ENCODE measurements at regions not wholly inside any gene's neighbourhood (a gene's known extent, or its start where the extent isn't known, plus 50 kb on each side); places are given as distances from the start of the nearest gene placed in this dataset.
"Not testable (repeated sequence)": the region's sequence is repeated elsewhere in the genome, so short reads cannot be mapped to it uniquely, and the experiment has no call there.

DNA sequence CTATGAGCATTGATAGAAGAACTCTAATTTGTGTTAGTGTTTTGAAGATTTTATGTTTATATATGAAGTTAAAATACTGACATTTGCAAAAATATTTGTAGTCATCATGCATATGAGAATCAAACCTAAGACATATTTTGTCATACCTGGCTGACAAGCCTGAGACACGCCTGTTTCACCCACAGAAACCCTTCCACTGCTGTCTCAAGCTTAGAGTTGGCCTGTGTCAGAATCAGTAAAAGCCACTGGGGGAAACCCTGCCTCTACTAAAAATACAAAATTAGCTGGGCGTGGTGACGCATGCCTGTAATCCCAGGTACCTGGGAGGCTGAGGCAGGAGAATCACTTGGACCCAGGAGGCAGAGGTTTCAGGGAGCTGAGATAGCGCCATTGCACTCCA lies 218.0 kb upstream of the C1QTNF3 start:
- H3K4me1 Mint-ChIP-seq; DNase-seq; H3K27ac Mint-ChIP-seq; CTCF ChIA-PET; H3K36me3 Mint-ChIP-seq (ENCODE audit: low read depth); H3K4me3 Mint-ChIP-seq; H3K27me3 Mint-ChIP-seq; H3K9me3 Mint-ChIP-seq; POLR2A ChIA-PET: not testable (repeated sequence)

DNA sequence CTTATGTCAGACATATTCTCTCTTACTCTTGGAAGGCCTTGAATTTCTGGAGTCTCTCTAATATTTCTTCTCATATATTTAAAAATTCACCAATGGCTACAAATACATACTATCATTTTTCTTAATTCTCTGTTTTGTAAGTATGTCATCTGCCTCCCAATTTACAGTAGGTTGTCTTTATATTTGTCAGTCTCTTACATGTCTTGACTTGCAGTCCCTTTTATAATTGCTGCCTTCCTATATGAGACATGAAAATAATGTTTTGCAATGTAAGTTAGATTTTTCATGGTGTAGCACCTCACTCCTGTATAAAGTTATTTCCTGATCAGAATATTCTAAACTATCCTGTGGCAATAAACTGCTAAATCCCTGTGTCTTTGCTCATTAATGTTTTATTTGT lies 223.1 kb upstream of the C1QTNF3 start:
- H3K9me3 Mint-ChIP-seq; DNase-seq; H3K4me1 Mint-ChIP-seq; H3K36me3 Mint-ChIP-seq (ENCODE audit: low read depth); H3K27ac Mint-ChIP-seq; POLR2A ChIA-PET; H3K27me3 Mint-ChIP-seq; H3K4me3 Mint-ChIP-seq; CTCF ChIA-PET: not testable (repeated sequence)

DNA sequence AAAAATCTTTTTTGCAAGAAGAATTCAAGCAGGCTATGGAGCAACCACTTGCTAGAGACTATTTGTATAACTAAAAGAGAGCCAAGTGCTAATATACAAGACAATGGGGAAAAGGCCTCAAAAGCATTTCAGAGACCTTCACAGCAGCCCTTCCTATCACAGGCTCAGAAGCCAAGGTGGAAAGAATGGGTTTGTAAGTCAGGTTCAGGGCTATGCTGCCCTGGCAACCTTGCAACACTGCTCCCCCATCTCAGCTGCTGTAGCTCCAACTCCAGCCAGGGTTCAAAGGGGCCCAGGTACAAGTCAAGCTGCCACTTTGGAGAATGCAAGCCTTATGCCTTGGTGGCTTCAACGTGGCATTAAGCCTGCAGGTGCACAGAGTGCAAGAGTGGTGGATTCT lies 253.7 kb upstream of the C1QTNF3 start:
- DNase-seq; CTCF ChIA-PET; H3K9me3 Mint-ChIP-seq; H3K4me1 Mint-ChIP-seq; H3K27ac Mint-ChIP-seq; POLR2A ChIA-PET; H3K27me3 Mint-ChIP-seq; H3K4me3 Mint-ChIP-seq; H3K36me3 Mint-ChIP-seq (ENCODE audit: low read depth): not testable (repeated sequence)

GRCh38 chr5:34329201-34329600 lies 286.2 kb upstream of the C1QTNF3 start:
- H3K27ac Mint-ChIP-seq; DNase-seq; H3K4me1 Mint-ChIP-seq; POLR2A ChIA-PET; CTCF ChIA-PET; H3K36me3 Mint-ChIP-seq (ENCODE audit: low read depth); H3K9me3 Mint-ChIP-seq; H3K4me3 Mint-ChIP-seq; H3K27me3 Mint-ChIP-seq: not testable (repeated sequence)

DNA sequence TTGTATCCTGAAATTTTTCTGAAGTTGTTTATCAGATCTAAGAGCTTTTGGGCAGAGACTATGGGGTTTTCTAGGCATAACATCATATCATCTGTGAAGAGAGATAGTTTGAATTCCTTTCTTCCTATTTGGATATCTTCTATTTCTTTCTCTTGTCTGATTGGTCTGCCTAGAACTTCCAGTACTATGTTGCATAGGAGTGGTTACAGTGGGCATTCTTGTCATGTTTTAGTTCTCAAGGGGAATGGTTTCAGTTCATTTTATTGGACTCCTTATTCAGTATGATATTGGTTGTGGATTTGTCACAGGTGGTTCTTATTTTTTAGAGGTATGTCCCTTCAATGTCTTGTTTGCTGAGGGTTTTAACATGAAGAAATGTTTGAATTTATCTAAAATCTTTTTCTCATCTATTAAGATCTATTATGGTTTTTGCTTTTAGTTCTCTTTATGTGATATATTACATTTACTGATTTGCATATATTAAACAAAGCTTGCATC lies 286.6 kb upstream of the C1QTNF3 start:
- CTCF ChIA-PET, H3K4me1 Mint-ChIP-seq, H3K9me3 Mint-ChIP-seq: not testable (repeated sequence)

DNA sequence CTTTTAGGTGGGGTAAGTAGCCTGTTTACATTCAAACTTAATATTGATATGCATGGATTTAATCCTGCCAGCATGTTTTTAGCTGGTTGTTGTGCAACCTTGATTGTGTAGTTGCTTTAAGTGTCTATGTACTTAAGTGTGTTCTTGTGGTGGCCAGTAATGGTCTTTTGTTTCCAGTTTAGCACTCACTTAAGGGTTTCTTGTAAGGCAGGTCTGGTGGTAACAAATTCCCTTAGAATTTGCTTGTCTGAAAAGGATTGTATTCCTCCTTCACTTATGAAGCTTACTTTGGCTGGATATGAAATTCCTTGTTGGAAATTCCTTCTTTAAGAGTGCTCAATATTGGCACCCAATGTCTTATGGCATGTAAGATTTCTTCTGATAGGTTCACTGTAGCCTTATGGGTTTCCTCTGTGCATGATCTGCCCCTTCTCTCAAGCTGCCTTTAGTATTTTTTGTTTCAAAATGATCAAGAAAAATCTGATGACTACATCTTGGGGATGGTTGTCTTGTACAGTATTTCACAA lies 289.0 kb upstream of the C1QTNF3 start:
- DNase-seq; H3K36me3 Mint-ChIP-seq (ENCODE audit: low read depth); H3K27me3 Mint-ChIP-seq; POLR2A ChIA-PET; H3K27ac Mint-ChIP-seq; H3K4me3 Mint-ChIP-seq; CTCF ChIA-PET; H3K4me1 Mint-ChIP-seq; H3K9me3 Mint-ChIP-seq: not testable (repeated sequence)

More for the DNA sequence above, 286.6 kb upstream of the C1QTNF3 start:
- H3K27ac Mint-ChIP-seq; H3K27me3 Mint-ChIP-seq; POLR2A ChIA-PET; DNase-seq; H3K4me3 Mint-ChIP-seq; H3K36me3 Mint-ChIP-seq (ENCODE audit: low read depth): not testable (repeated sequence)

DNA sequence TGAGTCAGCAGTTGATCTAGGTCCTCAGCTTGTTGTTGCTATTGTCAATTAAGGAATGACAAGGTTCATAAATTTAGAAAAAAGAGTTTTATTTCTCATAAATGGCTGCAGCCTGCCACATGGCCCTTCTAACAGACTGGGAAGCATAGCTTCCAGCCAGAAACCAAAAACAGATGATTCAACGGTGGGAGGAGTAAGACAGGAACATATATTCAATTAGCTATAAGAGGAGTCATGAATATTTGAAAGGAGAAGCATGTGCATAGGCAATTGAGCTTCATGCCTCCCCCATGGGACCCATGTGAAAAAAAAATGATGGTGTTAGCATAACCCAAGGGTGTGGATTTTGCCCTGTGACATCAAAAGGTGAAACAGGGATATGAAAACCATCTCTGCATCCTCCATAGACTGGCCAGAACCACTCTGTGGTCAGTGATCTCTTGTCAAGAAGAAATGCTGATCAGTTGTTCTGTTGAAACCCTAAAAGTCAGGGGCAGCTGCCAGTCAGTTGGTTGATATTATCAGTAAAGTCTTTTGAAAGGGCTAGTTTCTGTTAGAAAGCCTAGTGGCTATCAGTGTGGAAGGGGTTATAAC lies 296.5 kb upstream of the C1QTNF3 start:
- H3K36me3 Mint-ChIP-seq (ENCODE audit: low read depth); CTCF ChIA-PET; DNase-seq: not testable (repeated sequence)

GRCh38 chr5:34354440-34354839 lies 301.7 kb upstream of the RAI14 start:
- H3K36me3 Mint-ChIP-seq (ENCODE audit: low read depth); DNase-seq; H3K27ac Mint-ChIP-seq; H3K9me3 Mint-ChIP-seq; H3K4me1 Mint-ChIP-seq; H3K4me3 Mint-ChIP-seq; CTCF ChIA-PET; POLR2A ChIA-PET; H3K27me3 Mint-ChIP-seq: not testable (repeated sequence)

More for the DNA sequence above, 296.5 kb upstream of the C1QTNF3 start:
- POLR2A ChIA-PET, H3K9me3 Mint-ChIP-seq, H3K4me1 Mint-ChIP-seq, H3K27me3 Mint-ChIP-seq, H3K4me3 Mint-ChIP-seq, H3K27ac Mint-ChIP-seq: not testable (repeated sequence)

- POLR2A ChIA-PET; H3K4me1 Mint-ChIP-seq; H3K4me3 Mint-ChIP-seq; CTCF ChIA-PET; H3K27me3 Mint-ChIP-seq; H3K27ac Mint-ChIP-seq; H3K9me3 Mint-ChIP-seq; DNase-seq; H3K36me3 Mint-ChIP-seq (ENCODE audit: low read depth): not testable (repeated sequence)
These were observed 284.7 kb upstream of the RAI14 start for GRCh38 chr5:34371417-34371816.

GRCh38 chr5:34371817-34372216 lies 284.3 kb upstream of the RAI14 start:
- H3K4me3 Mint-ChIP-seq; H3K27me3 Mint-ChIP-seq; CTCF ChIA-PET; H3K9me3 Mint-ChIP-seq; H3K36me3 Mint-ChIP-seq (ENCODE audit: low read depth); H3K4me1 Mint-ChIP-seq; POLR2A ChIA-PET; DNase-seq; H3K27ac Mint-ChIP-seq: not testable (repeated sequence)

DNA sequence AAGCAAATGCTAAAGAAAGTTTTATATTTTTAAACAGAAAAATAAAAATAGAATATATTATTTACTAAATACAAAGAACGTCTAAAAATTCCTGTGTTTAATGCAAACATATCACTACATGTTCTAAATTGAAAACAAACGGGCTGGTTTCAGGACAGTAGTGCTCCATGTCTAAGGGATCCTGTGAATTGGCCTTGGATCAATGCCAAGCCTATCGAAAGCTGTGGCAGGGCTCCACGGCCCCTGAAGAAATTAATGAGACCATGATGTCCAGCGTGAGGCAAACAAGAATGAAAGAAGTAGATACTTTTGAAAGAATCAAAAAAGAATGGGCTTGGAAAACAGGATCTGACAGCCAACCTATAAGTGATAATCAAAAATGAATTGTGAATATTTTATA lies 283.4 kb upstream of the RAI14 start:
- H3K4me1 Mint-ChIP-seq; H3K27me3 Mint-ChIP-seq; POLR2A ChIA-PET; DNase-seq; H3K4me3 Mint-ChIP-seq; H3K36me3 Mint-ChIP-seq (ENCODE audit: low read depth); H3K27ac Mint-ChIP-seq; H3K9me3 Mint-ChIP-seq; CTCF ChIA-PET: not testable (repeated sequence)

DNA sequence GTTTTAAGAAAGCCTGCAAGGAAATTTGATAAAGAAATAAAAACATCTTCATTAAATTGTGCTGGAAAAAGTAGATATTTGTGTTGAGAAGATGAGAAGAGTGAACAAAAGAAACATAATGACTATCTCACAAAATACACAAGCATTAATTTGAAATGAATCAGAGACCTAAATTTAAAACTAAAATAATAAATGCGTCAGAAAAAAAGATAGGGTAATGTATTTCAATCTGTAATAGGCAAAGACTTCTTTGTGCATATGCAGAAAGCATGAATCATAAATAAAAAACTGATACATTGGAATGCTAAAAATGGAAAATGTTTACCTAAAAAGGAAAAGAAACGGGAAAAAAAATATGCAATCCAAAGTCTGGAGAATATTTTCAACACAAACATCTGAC lies 278.5 kb upstream of the RAI14 start:
- H3K4me3 Mint-ChIP-seq; H3K4me1 Mint-ChIP-seq; H3K27me3 Mint-ChIP-seq; CTCF ChIA-PET; DNase-seq; H3K27ac Mint-ChIP-seq; H3K36me3 Mint-ChIP-seq (ENCODE audit: low read depth); H3K9me3 Mint-ChIP-seq; POLR2A ChIA-PET: not testable (repeated sequence)

DNA sequence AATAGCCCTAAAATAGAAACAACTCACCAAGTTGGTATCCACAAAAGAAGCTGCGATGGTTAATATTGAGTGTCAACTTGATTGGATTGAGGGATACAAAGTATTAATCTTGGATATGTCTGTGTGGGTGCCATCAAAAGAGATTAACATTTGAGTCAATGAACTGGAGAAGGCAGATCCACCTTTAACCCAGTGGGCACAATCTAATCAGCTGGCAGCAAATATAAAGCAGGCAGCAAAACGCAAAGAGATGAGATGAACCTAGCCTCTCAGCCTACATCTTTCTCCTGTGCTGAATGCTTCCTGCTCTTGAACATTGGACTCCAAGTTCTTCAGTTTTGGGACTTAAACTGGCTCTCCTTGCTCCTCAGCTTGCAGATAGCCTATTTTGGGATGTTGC lies 277.6 kb upstream of the RAI14 start:
- POLR2A ChIA-PET; H3K4me3 Mint-ChIP-seq; H3K9me3 Mint-ChIP-seq; H3K4me1 Mint-ChIP-seq; DNase-seq; H3K27me3 Mint-ChIP-seq; CTCF ChIA-PET; H3K36me3 Mint-ChIP-seq (ENCODE audit: low read depth); H3K27ac Mint-ChIP-seq: not testable (repeated sequence)

DNA sequence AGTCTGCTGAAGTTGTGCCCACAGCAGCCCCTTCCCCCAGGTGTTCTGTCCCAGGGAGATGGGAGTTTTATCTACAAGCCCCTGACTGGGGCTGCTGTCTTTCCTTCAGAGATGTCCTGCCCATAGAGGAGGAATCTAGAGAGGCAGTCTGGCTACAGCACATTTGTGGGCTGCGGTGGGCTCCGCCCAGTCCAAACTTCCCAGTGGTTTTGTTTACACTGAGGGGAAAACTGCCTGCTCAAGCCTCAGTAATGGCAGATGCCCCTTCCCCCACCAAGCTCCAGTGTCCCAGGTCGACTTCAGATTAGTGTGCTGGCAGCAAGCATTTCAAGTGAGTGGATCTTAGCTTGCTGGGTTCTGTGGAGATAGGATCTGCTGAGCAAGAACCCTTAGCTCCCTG lies 267.4 kb upstream of the RAI14 start:
- DNase-seq; POLR2A ChIA-PET; H3K36me3 Mint-ChIP-seq (ENCODE audit: low read depth); H3K27me3 Mint-ChIP-seq; CTCF ChIA-PET; H3K4me1 Mint-ChIP-seq; H3K9me3 Mint-ChIP-seq; H3K4me3 Mint-ChIP-seq; H3K27ac Mint-ChIP-seq: not testable (repeated sequence)

Measured in activated CD4-positive, alpha-beta T cell treated with anti-CD3 and anti-CD28 coated beads, Interleukin-2, amount 10 ng/mL, durations not matched to agents 7 days and 5 days (primary cell).